NCI-H524 treated with DMSO at 0.1 percent for 48 hours (cell line): ENCODE measurements at regions not wholly inside any gene's neighbourhood (a gene's known extent, or its start where the extent isn't known, plus 50 kb on each side); places are given as distances from the start of the nearest gene placed in this dataset.
"Not testable (repeated sequence)": the region's sequence is repeated elsewhere in the genome, so short reads cannot be mapped to it uniquely, and the experiment has no call there.

ENCODE experiments used
- DNase-seq: peaks from one replicate; lab custom pipeline; 2025; lab: John Stamatoyannopoulos, UW

- DNase-seq = not testable (repeated sequence)
Measured at GRCh38 chr9:74197771-74198170, 299.4 kb upstream of the RORB start.

- no peak for DNase-seq
Measured at GRCh38 chr9:74205056-74205455, 292.1 kb upstream of the RORB start.

- DNase-seq = no peak
Measured at GRCh38 chr9:74218385-74219063, 278.6 kb upstream of the RORB start.

- no peak for DNase-seq
Measured at GRCh38 chr9:74220327-74220726, 276.8 kb upstream of the RORB start.

GRCh38 chr9:74236857-74237256 is 260.3 kb upstream of the RORB start:
- DNase-seq = no peak

- DNase-seq = no peak
Measured at GRCh38 chr9:74245866-74246497, 251.2 kb upstream of the RORB start.

- DNase-seq = no peak
Measured at GRCh38 chr9:74255489-74255984, 241.6 kb upstream of the RORB start.

GRCh38 chr9:74275872-74276508 is 221.1 kb upstream of the RORB start:
- no peak for DNase-seq

- no peak for DNase-seq
Measured at GRCh38 chr9:74277532-74277931, 219.6 kb upstream of the RORB start.

- DNase-seq = no peak
Measured at GRCh38 chr9:74281674-74282073, 215.5 kb upstream of the RORB start.

- DNase-seq = no peak
Measured at GRCh38 chr9:74282526-74283253, 214.4 kb upstream of the RORB start.

GRCh38 chr9:74284581-74285450 is 212.3 kb upstream of the RORB start:
- DNase-seq = no peak

- DNase-seq = no peak
Measured at GRCh38 chr9:74293479-74293878, 203.7 kb upstream of the RORB start.

GRCh38 chr9:74303945-74304344 is 193.2 kb upstream of the RORB start:
- no peak for DNase-seq

GRCh38 chr9:74304598-74304997 is 192.5 kb upstream of the RORB start:
- no peak for DNase-seq

GRCh38 chr9:74309654-74310053 is 187.5 kb upstream of the RORB start:
- no peak for DNase-seq

GRCh38 chr9:74317235-74317634 is 179.9 kb upstream of the RORB start:
- DNase-seq = no peak

GRCh38 chr9:74321396-74321795 is 175.7 kb upstream of the RORB start:
- no peak for DNase-seq

GRCh38 chr9:74322661-74323314 is 174.3 kb upstream of the RORB start:
- DNase-seq = peak; percentile 55

GRCh38 chr9:74330487-74331214 is 166.5 kb upstream of the RORB start:
- no peak for DNase-seq
